Epithelial cell of esophagus (primary cell): ENCODE measurements at regions not wholly inside any gene's neighbourhood (a gene's known extent, or its start where the extent isn't known, plus 50 kb on each side); places are given as distances from the start of the nearest gene placed in this dataset.

ENCODE experiments used
- DNase-seq: peaks from one replicate; pipeline ENCODE4 v3.0.0; 2010; ENCODE audit warnings: low read depth
- H3K4me3 ChIP-seq: 2 replicates; pipeline ENCODE4 v1.5.1; 2011; ENCODE audit warnings: mild to moderate bottlenecking, low read length, control low read depth
- CTCF ChIP-seq: IDR thresholded peaks from 2 replicates; pipeline ENCODE4 v1.5.1; 2011; ENCODE audit warnings: low read depth, mild to moderate bottlenecking, low read length, control low read depth, inconsistent platforms; ENCODE audit not compliant: insufficient read depth; ENCODE audit errors: missing control alignments

GRCh38 chr20:1805161-1805581 lies 90.0 kb upstream of the SIRPA start:
- peak; percentile 30 for DNase-seq
- H3K4me3 ChIP-seq = no peak overlapping the region
- no peak for TF ChIP-seq CTCF

- DNase-seq = no peak
- TF ChIP-seq CTCF = no peak
- no peak overlapping the region for H3K4me3 ChIP-seq
Measured at GRCh38 chr20:1804554-1804956, 90.7 kb upstream of the SIRPA start.

GRCh38 chr20:1803932-1804501 lies 91.2 kb upstream of the SIRPA start:
- TF ChIP-seq CTCF = no peak
- DNase-seq = peak; percentile 63
- peak overlapping the region; percentile 46 for H3K4me3 ChIP-seq

GRCh38 chr20:1803061-1803931 lies 91.9 kb upstream of the SIRPA start:
- peak overlapping the region; percentile 46 for H3K4me3 ChIP-seq
- TF ChIP-seq CTCF = no peak
- peak; percentile 73 for DNase-seq

GRCh38 chr20:1802385-1803060 lies 92.7 kb upstream of the SIRPA start:
- peak; percentile 79 for TF ChIP-seq CTCF
- peak; percentile 72 for DNase-seq
- peak overlapping the region; percentile 46 for H3K4me3 ChIP-seq

- no peak for TF ChIP-seq CTCF
- H3K4me3 ChIP-seq = peak overlapping the region; percentile 46
- DNase-seq = no peak
Measured at GRCh38 chr20:1801929-1802306, 93.3 kb upstream of the SIRPA start.
